OCI-LY1 (cell line): ENCODE measurements at regions not wholly inside any gene's neighbourhood (a gene's known extent, or its start where the extent isn't known, plus 50 kb on each side); places are given as distances from the start of the nearest gene placed in this dataset.

Experiments used
- EZH2 ChIP-seq: fragments of 200-600 bp; sonication (generic), shearing (Covaris generic); IDR thresholded peaks from 2 replicates; pipeline ENCODE4 v1.8.0; 2017; ENCODE audit warnings: borderline replicate concordance, mixed run types, mild to moderate bottlenecking, antibody characterized with exemption, low read length, moderate library complexity, mixed read lengths
- TF ChIP-seq, protein P1 (sequence below): fragments of 200-600 bp; sonication (generic), shearing (Covaris generic); IDR thresholded peaks from 2 replicates; pipeline ENCODE4 v1.5.1; 2017; ENCODE audit warnings: mild to moderate bottlenecking, antibody characterized with exemption, low read length, moderate library complexity, mixed read lengths

DNA sequence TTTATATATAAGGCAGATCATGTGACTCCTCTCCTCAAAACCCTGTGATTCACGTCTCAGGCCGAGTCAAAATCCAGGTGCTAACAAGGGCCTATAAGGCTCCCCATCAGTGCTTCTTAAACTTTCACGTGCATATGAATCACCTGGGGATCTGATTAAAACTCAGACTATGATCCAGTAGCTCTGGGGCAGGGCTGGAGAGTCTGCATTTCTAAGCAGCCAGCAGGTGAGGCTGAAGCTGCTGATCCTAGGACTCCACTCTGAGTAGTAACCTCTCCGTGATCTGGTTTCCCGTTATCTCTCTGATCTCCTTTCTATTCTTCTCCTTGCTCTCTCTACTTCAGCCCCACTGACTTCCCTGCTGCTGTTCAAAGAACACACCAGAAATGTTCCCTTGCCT lies 252.4 kb upstream of the RPS6KA3 start:
- TF ChIP-seq, protein P1, sequence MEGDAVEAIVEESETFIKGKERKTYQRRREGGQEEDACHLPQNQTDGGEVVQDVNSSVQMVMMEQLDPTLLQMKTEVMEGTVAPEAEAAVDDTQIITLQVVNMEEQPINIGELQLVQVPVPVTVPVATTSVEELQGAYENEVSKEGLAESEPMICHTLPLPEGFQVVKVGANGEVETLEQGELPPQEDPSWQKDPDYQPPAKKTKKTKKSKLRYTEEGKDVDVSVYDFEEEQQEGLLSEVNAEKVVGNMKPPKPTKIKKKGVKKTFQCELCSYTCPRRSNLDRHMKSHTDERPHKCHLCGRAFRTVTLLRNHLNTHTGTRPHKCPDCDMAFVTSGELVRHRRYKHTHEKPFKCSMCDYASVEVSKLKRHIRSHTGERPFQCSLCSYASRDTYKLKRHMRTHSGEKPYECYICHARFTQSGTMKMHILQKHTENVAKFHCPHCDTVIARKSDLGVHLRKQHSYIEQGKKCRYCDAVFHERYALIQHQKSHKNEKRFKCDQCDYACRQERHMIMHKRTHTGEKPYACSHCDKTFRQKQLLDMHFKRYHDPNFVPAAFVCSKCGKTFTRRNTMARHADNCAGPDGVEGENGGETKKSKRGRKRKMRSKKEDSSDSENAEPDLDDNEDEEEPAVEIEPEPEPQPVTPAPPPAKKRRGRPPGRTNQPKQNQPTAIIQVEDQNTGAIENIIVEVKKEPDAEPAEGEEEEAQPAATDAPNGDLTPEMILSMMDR = no peak
- TF ChIP-seq EZH2 = no peak
